CD4-positive, alpha-beta T cell (primary cell): ENCODE measurements at regions not wholly inside any gene's neighbourhood (a gene's known extent, or its start where the extent isn't known, plus 50 kb on each side); places are given as distances from the start of the nearest gene placed in this dataset.

Experiments
- ATAC-seq: fragments of 200-7000 bp; cut with Tn5 transposase; one replicate; pipeline ENCODE4 v1.10.0; 2022; ENCODE audit warnings: mild to moderate bottlenecking; ENCODE audit not compliant: poor library complexity
- CTCF ChIA-PET: fragments of 350-600 bp; sonication (Branson Sonifier 250); formaldehyde crosslinking; loops from one replicate; lab custom pipeline; 2021; ENCODE audit warnings: antibody characterized with exemption, inconsistent platforms; lab: Charles Lee
- POLR2A ChIA-PET: fragments of 350-600 bp; sonication (Branson Sonifier 250); formaldehyde crosslinking; loops from one replicate; lab custom pipeline; 2021; ENCODE audit warnings: antibody characterized with exemption, inconsistent platforms; lab: Charles Lee
- DNase-seq, 14 experiments: peaks; one replicate each; pipeline ENCODE4 v3.0.0-alpha.2; 2013 to 2020; ENCODE audit warnings: mixed read lengths in 2 of 14
- H3K27ac ChIP-seq, 2 donors: one replicate each; pipeline versions ENCODE4 v1.5.1 to v1.7.0; 2013; ENCODE audit warnings: low read length in 2 of 2, low read depth in 1 of 2, mild to moderate bottlenecking in 1 of 2
- H3K27me3 ChIP-seq, 2 experiments: 1 replicate in 1 of 2; 2 replicates in 1 of 2; pipeline versions ENCODE4 v1.6.1 to v1.7.0; 2013; ENCODE audit warnings: low read length in 2 of 2, control low read depth in 1 of 2, mild to moderate bottlenecking in 1 of 2, moderate library complexity in 1 of 2; ENCODE audit not compliant: insufficient read depth in 2 of 2, control insufficient read depth in 1 of 2
- H3K36me3 ChIP-seq: one replicate; pipeline ENCODE4 v1.6.1; 2013; ENCODE audit warnings: low read length, control low read depth; ENCODE audit not compliant: insufficient read depth
- H3K4me1 ChIP-seq: one replicate; pipeline ENCODE4 v1.6.1; 2013; ENCODE audit warnings: low read length, control low read depth; ENCODE audit not compliant: insufficient read depth
- H3K4me3 ChIP-seq: one replicate; pipeline ENCODE4 v1.5.1; 2013; ENCODE audit warnings: mild to moderate bottlenecking, low read length, moderate library complexity
- H3K9me3 ChIP-seq, 2 experiments: 1 replicate in 1 of 2; 2 replicates in 1 of 2; pipeline versions ENCODE4 v1.6.1 to v1.7.0; 2013; ENCODE audit warnings: low read length in 2 of 2, mild to moderate bottlenecking in 2 of 2, control low read depth in 1 of 2, moderate library complexity in 1 of 2; ENCODE audit not compliant: control insufficient read depth in 1 of 2, insufficient read depth in 1 of 2
- H3K27ac Mint-ChIP-seq: one replicate; pipeline ENCODE4 v1.8.0; 2020; ENCODE audit warnings: mixed read lengths
- H3K27me3 Mint-ChIP-seq: one replicate; pipeline ENCODE4 v1.8.0; 2021; ENCODE audit warnings: mixed read lengths
- H3K36me3 Mint-ChIP-seq: one replicate; pipeline ENCODE4 v1.8.0; 2021; ENCODE audit warnings: low read depth, mixed read lengths
- H3K4me1 Mint-ChIP-seq: one replicate; pipeline ENCODE4 v1.8.0; 2021; ENCODE audit warnings: low read depth, mixed read lengths
- H3K4me3 Mint-ChIP-seq: one replicate; pipeline ENCODE4 v1.8.0; 2020; ENCODE audit warnings: mild to moderate bottlenecking, mixed read lengths
- H3K9me3 Mint-ChIP-seq: one replicate; pipeline ENCODE4 v1.8.0; 2020; ENCODE audit warnings: mixed read lengths
- CTCF ChIP-seq: fragments of 200-600 bp; IDR thresholded peaks from one replicate; pipeline ENCODE4 v1.8.0; 2022; ENCODE audit warnings: antibody characterized with exemption, mild to moderate bottlenecking
- intact Hi-C, 2 experiments: fragments of 100-400 bp; cut with DNase I in 1 of 2; cut with micrococcal nuclease in 1 of 2; formaldehyde crosslinking; loops; one replicate each; pipeline versions ENCODE4 v1.15.1 to v1.9.0; 2023 to 2025; cut with DNase I, micrococcal nuclease

GRCh38 chr6:8940356-8940755 is 505.0 kb upstream of the SLC35B3 start:
- H3K4me3 ChIP-seq: no peak overlapping the region
- peaks cover 7% of the 10 kb centered on the region for H3K27me3 Mint-ChIP-seq
- DNase-seq (no peak), ATAC-seq (no peak)
- H3K27ac Mint-ChIP-seq: no peak overlapping the region
- POLR2A ChIA-PET: no interaction called here
- no peak overlapping the region for H3K27ac ChIP-seq
- H3K9me3 Mint-ChIP-seq: no peaks in the 10 kb centered on the region
- TF ChIP-seq CTCF: no peak
- H3K27me3 ChIP-seq: no peaks in the 10 kb centered on the region
- no peaks in the 10 kb centered on the region for H3K9me3 ChIP-seq
- H3K36me3 Mint-ChIP-seq: no peaks in the 10 kb centered on the region
- H3K4me1 Mint-ChIP-seq: no peaks in the 10 kb centered on the region
- intact Hi-C loops: no loop called here
- CTCF ChIA-PET: no interaction called here
- no peaks in the 10 kb centered on the region for H3K4me1 ChIP-seq
- H3K36me3 ChIP-seq: no peaks in the 10 kb centered on the region
- H3K4me3 Mint-ChIP-seq: no peak overlapping the region

- no peak for ATAC-seq
- Mint-ChIP-seq H3K9me3 (no peaks in the 10 kb centered on the region), H3K36me3 (no peaks in the 10 kb centered on the region), H3K4me3 (no peak overlapping the region), H3K27ac (no peak overlapping the region), H3K27me3 (peaks cover 7% of the 10 kb centered on the region), H3K4me1 (no peaks in the 10 kb centered on the region)
- no peaks in the 10 kb centered on the region for H3K4me1 ChIP-seq
- no peaks in the 10 kb centered on the region for H3K27me3 ChIP-seq
- H3K4me3 ChIP-seq: no peak overlapping the region
- no peaks in the 10 kb centered on the region for H3K9me3 ChIP-seq
- POLR2A ChIA-PET: no interaction called here
- H3K27ac ChIP-seq: no peak overlapping the region
- no peaks in the 10 kb centered on the region for H3K36me3 ChIP-seq
- TF ChIP-seq CTCF: no peak
- CTCF ChIA-PET: no interaction called here
- no peak for DNase-seq
- intact Hi-C loops: no loop called here
Observed at GRCh38 chr6:8939615-8940014, 504.3 kb upstream of the SLC35B3 start.

GRCh38 chr6:8934318-8934717 is 499.0 kb upstream of the SLC35B3 start:
- CTCF ChIA-PET: no interaction called here
- H3K36me3 Mint-ChIP-seq: no peaks in the 10 kb centered on the region
- H3K27ac ChIP-seq: no peak overlapping the region

More at GRCh38 chr6:8934318-8934717, 499.0 kb upstream of the SLC35B3 start:
- H3K4me1 ChIP-seq: no peaks in the 10 kb centered on the region
- H3K9me3 Mint-ChIP-seq: no peaks in the 10 kb centered on the region
- no peaks in the 10 kb centered on the region for H3K9me3 ChIP-seq
- H3K27me3 ChIP-seq: no peaks in the 10 kb centered on the region
- no peak overlapping the region for H3K4me3 ChIP-seq
- H3K27me3 Mint-ChIP-seq: no peaks in the 10 kb centered on the region
- no peak for TF ChIP-seq CTCF
- no peak overlapping the region for H3K4me3 Mint-ChIP-seq
- H3K27ac Mint-ChIP-seq: no peak overlapping the region
- no peaks in the 10 kb centered on the region for H3K4me1 Mint-ChIP-seq
- POLR2A ChIA-PET: no interaction called here
- DNase-seq (no peak), ATAC-seq (no peak)
- H3K36me3 ChIP-seq: no peaks in the 10 kb centered on the region
- intact Hi-C loops: no loop called here
